HG02884 (cell line): ENCODE measurements at regions not wholly inside any gene's neighbourhood (a gene's known extent, or its start where the extent isn't known, plus 50 kb on each side); places are given as distances from the start of the nearest gene placed in this dataset.

ENCODE experiments used
- ATAC-seq: cut with Tn5 transposase; IDR thresholded peaks from one replicate; pipeline ENCODE4 v1.9.1; 2021; ENCODE audit warnings: mild to moderate bottlenecking, moderate library complexity; ENCODE audit not compliant: unreplicated experiment

GRCh38 chr18:78895207-78896001, 84.2 kb upstream of the SALL3 start:
- ATAC-seq: no peak

GRCh38 chr18:78896111-78896905, 83.3 kb upstream of the SALL3 start:
- no peak for ATAC-seq

- ATAC-seq: no peak
Observed at GRCh38 chr18:78898066-78898465, 81.6 kb upstream of the SALL3 start.

GRCh38 chr18:78898635-78899034, 81.0 kb upstream of the SALL3 start:
- ATAC-seq: no peak

- ATAC-seq: no peak
Observed at GRCh38 chr18:78899241-78899640, 80.4 kb upstream of the SALL3 start.

GRCh38 chr18:78900938-78901909, 78.4 kb upstream of the SALL3 start:
- ATAC-seq: no peak

- no peak for ATAC-seq
Observed at GRCh38 chr18:78901923-78902794, 77.5 kb upstream of the SALL3 start.

- ATAC-seq: no peak
Observed at GRCh38 chr18:78902795-78903435, 76.7 kb upstream of the SALL3 start.

GRCh38 chr18:78903436-78904178, 76.0 kb upstream of the SALL3 start:
- ATAC-seq: no peak

- no peak for ATAC-seq
Observed at GRCh38 chr18:78904179-78904531, 75.5 kb upstream of the SALL3 start.

GRCh38 chr18:78905334-78905733, 74.3 kb upstream of the SALL3 start:
- ATAC-seq: no peak

- no peak for ATAC-seq
Observed at GRCh38 chr18:78906066-78906465, 73.6 kb upstream of the SALL3 start.

GRCh38 chr18:78908462-78909260, 71.0 kb upstream of the SALL3 start:
- no peak for ATAC-seq

- no peak for ATAC-seq
Observed at GRCh38 chr18:78911751-78912283, 67.8 kb upstream of the SALL3 start.

GRCh38 chr18:78912336-78912735, 67.3 kb upstream of the SALL3 start:
- ATAC-seq: no peak

- no peak for ATAC-seq
Observed at GRCh38 chr18:78912844-78913243, 66.8 kb upstream of the SALL3 start.

- ATAC-seq: no peak
Observed at GRCh38 chr18:78913395-78913794, 66.2 kb upstream of the SALL3 start.

GRCh38 chr18:78913830-78914231, 65.8 kb upstream of the SALL3 start:
- ATAC-seq: no peak
